H1 (cell line): ENCODE measurements at regions not wholly inside any gene's neighbourhood (a gene's known extent, or its start where the extent isn't known, plus 50 kb on each side); places are given as distances from the start of the nearest gene placed in this dataset.

Source experiments
- CTCF ChIA-PET: fragments of 300-600 bp; sonication (Branson Sonifier 250); formaldehyde crosslinking; loops from one replicate; lab custom pipeline; 2021; ENCODE audit not compliant: partially characterized antibody; lab: Charles Lee
- POLR2A ChIA-PET: fragments of 300-600 bp; sonication (Branson Sonifier 250); formaldehyde crosslinking; loops from one replicate; lab custom pipeline; 2021; ENCODE audit warnings: inconsistent platforms; ENCODE audit not compliant: partially characterized antibody; lab: Charles Lee
- DNase-seq, 2 experiments: peaks; one replicate each; pipeline versions ENCODE4 v3.0.0 to v3.0.0-alpha.2; 2010 to 2022; ENCODE audit warnings: low spot score in 2 of 2, low read depth in 1 of 2, mixed read lengths in 1 of 2
- FAIRE-seq: peaks from 2 replicates; lab custom pipeline; 2011; peaks lifted over from hg19 to GRCh38; lab: Jason Lieb, UNC
- H2AFZ ChIP-seq: 2 replicates; pipeline ENCODE4 v1.8.1; 2012; ENCODE audit warnings: low read length, inconsistent platforms
- H2AK5ac ChIP-seq: 2 replicates; pipeline ENCODE4 v1.6.1; 2013; ENCODE audit warnings: low read depth, low read length
- H2BK120ac ChIP-seq: replicated peaks from 2 replicates; pipeline ENCODE3; 2013; ENCODE audit warnings: low read depth, low read length, inconsistent platforms
- H2BK12ac ChIP-seq: 2 replicates; pipeline ENCODE4 v1.6.1; 2013; ENCODE audit warnings: low read depth, low read length
- H2BK15ac ChIP-seq: 2 replicates; pipeline ENCODE4 v1.6.1; 2013; ENCODE audit warnings: low read length
- H2BK20ac ChIP-seq: 2 replicates; pipeline ENCODE4 v1.6.1; 2013; ENCODE audit warnings: low read length
- H2BK5ac ChIP-seq: 2 replicates; pipeline ENCODE4 v1.6.1; 2013; ENCODE audit warnings: low read depth, low read length
- H3K14ac ChIP-seq: 2 replicates; pipeline ENCODE4 v1.6.1; 2013; ENCODE audit warnings: inconsistent platforms; ENCODE audit not compliant: insufficient read length
- H3K18ac ChIP-seq: 2 replicates; pipeline ENCODE4 v1.6.1; 2013; ENCODE audit warnings: low read length; ENCODE audit errors: extremely low read depth
- H3K23ac ChIP-seq: 2 replicates; pipeline ENCODE4 v1.6.1; 2013; ENCODE audit warnings: inconsistent platforms; ENCODE audit not compliant: insufficient read length
- H3K23me2 ChIP-seq: 2 replicates; pipeline ENCODE4 v1.6.1; 2013; ENCODE audit warnings: low read depth, low read length
- H3K27ac ChIP-seq: 2 replicates; pipeline ENCODE4 v1.6.1; 2011; ENCODE audit warnings: low read depth, low read length, inconsistent platforms
- H3K27me3 ChIP-seq, 4 experiments: replicated peaks in 1 of 4; 1 replicate in 1 of 4; 2 replicates in 3 of 4; pipeline versions ENCODE4 v1.6.1 to v1.8.1; 2011 to 2013; ENCODE audit warnings: low read length in 3 of 4, mild to moderate bottlenecking in 3 of 4, inconsistent platforms in 2 of 4, mixed read lengths in 2 of 4, moderate library complexity in 1 of 4; ENCODE audit not compliant: control insufficient read depth in 3 of 4, insufficient read depth in 3 of 4; ENCODE audit errors: extremely low read depth in 1 of 4
- H3K36me3 ChIP-seq, 4 experiments: 2 replicates each; pipeline versions ENCODE4 v1.6.1 to v1.8.1; 2011 to 2013; ENCODE audit warnings: mild to moderate bottlenecking in 4 of 4, low read length in 3 of 4, moderate library complexity in 2 of 4, control low read depth in 1 of 4, inconsistent platforms in 1 of 4; ENCODE audit not compliant: insufficient read depth in 4 of 4, control insufficient read depth in 2 of 4
- H3K4ac ChIP-seq: replicated peaks from 2 replicates; pipeline ENCODE3; 2013; ENCODE audit warnings: low read length, low read depth, mixed read lengths, inconsistent platforms; ENCODE audit not compliant: insufficient read length
- H3K4me1 ChIP-seq, 4 experiments: replicated peaks in 1 of 4; 1 replicate in 1 of 4; 2 replicates in 3 of 4; pipeline versions ENCODE4 v1.6.1 to v1.8.1; 2011 to 2013; ENCODE audit warnings: low read length in 3 of 4, inconsistent platforms in 2 of 4, mixed read lengths in 1 of 4; ENCODE audit not compliant: insufficient read depth in 4 of 4, control insufficient read depth in 3 of 4
- H3K4me2 ChIP-seq, 2 experiments: 2 replicates each; pipeline versions ENCODE4 v1.6.1 to v1.8.1; 2011 to 2013; ENCODE audit warnings: low read depth in 2 of 2, low read length in 2 of 2, control low read depth in 1 of 2, inconsistent platforms in 1 of 2, mild to moderate bottlenecking in 1 of 2; ENCODE audit not compliant: insufficient read depth in 1 of 2
- H3K4me3 ChIP-seq, 4 experiments: fragments of 200-600, 300-600 bp in 1 of 4; sonication (generic), shearing (Covaris generic), sonication (Bioruptor Twin) in 1 of 4; 2 replicates each; pipeline versions ENCODE4 v1.5.1 to v1.8.1; 2011 to 2016; ENCODE audit warnings: low read length in 4 of 4, low read depth in 3 of 4, control low read depth in 2 of 4, inconsistent platforms in 2 of 4, mild to moderate bottlenecking in 2 of 4, mixed read lengths in 1 of 4, moderate library complexity in 1 of 4; ENCODE audit not compliant: insufficient read depth in 2 of 4; ENCODE audit errors: extremely low read depth in 1 of 4
- H3K56ac ChIP-seq: replicated peaks from 2 replicates; pipeline ENCODE3; 2013; ENCODE audit warnings: low read depth, mild to moderate bottlenecking, mixed read lengths, low read length, inconsistent platforms; ENCODE audit not compliant: insufficient read length
- H3K79me1 ChIP-seq: 2 replicates; pipeline ENCODE4 v1.6.1; 2013; ENCODE audit warnings: low read depth, low read length, control low read depth
- H3K79me2 ChIP-seq, 2 experiments: 2 replicates each; pipeline versions ENCODE4 v1.6.1 to v1.8.1; 2012 to 2013; ENCODE audit warnings: low read length in 2 of 2, mild to moderate bottlenecking in 2 of 2, inconsistent platforms in 1 of 2; ENCODE audit not compliant: insufficient read depth in 2 of 2, control insufficient read depth in 1 of 2
- H3K9ac ChIP-seq, 4 experiments: replicated peaks in 1 of 4; 1 replicate in 1 of 4; 2 replicates in 3 of 4; pipeline versions ENCODE4 v1.6.1 to v1.8.1; 2011 to 2013; ENCODE audit warnings: low read depth in 3 of 4, low read length in 3 of 4, control low read depth in 2 of 4, mild to moderate bottlenecking in 2 of 4, moderate library complexity in 2 of 4, inconsistent platforms in 1 of 4; ENCODE audit errors: extremely low read depth in 1 of 4
- H3K9me3 ChIP-seq, 2 experiments: 2 replicates each; pipeline versions ENCODE4 v1.6.1 to v1.8.1; 2012 to 2013; ENCODE audit warnings: mild to moderate bottlenecking in 2 of 2, moderate library complexity in 2 of 2, control low read depth in 1 of 2, inconsistent platforms in 1 of 2, low read depth in 1 of 2, low read length in 1 of 2, mixed read lengths in 1 of 2; ENCODE audit not compliant: insufficient read depth in 2 of 2
- H4K20me1 ChIP-seq, 2 experiments: replicated peaks in 1 of 2; 2 replicates each; pipeline versions ENCODE3 to v1.8.1; 2011 to 2013; ENCODE audit warnings: inconsistent platforms in 2 of 2, low read length in 2 of 2, mild to moderate bottlenecking in 1 of 2; ENCODE audit not compliant: insufficient read depth in 2 of 2, control insufficient read depth in 1 of 2
- H4K5ac ChIP-seq: 2 replicates; pipeline ENCODE4 v1.6.1; 2013; ENCODE audit warnings: low read length, low read depth, mixed read lengths, inconsistent platforms; ENCODE audit not compliant: insufficient read length
- H4K8ac ChIP-seq: 2 replicates; pipeline ENCODE4 v1.8.0; 2013; ENCODE audit warnings: mild to moderate bottlenecking, moderate library complexity, low read length, inconsistent platforms; ENCODE audit not compliant: insufficient read depth; ENCODE audit errors: extremely low read depth
- H4K91ac ChIP-seq: replicated peaks from 2 replicates; pipeline ENCODE3; 2013; ENCODE audit warnings: low read length, mixed read lengths, inconsistent platforms; ENCODE audit not compliant: insufficient read length
- CHD1 ChIP-seq: IDR thresholded peaks from 2 replicates; pipeline ENCODE4 v1.6.1; 2012; ENCODE audit warnings: low read depth, low read length, improper control_type of control experiment
- CREB1 ChIP-seq: IDR thresholded peaks from 2 replicates; pipeline ENCODE4 v1.6.1; 2012; ENCODE audit warnings: inconsistent platforms
- CTBP2 ChIP-seq: IDR thresholded peaks from 2 replicates; pipeline ENCODE4 v1.7.0; 2011; ENCODE audit warnings: borderline replicate concordance, mild to moderate bottlenecking, moderate library complexity, mixed read lengths, low read length; ENCODE audit not compliant: insufficient read depth, insufficient read length
- GABPA ChIP-seq: IDR thresholded peaks from 2 replicates; pipeline ENCODE4 v1.6.1; 2011; ENCODE audit warnings: mild to moderate bottlenecking, low read length, moderate library complexity, borderline replicate concordance; ENCODE audit not compliant: insufficient read depth
- HDAC6 ChIP-seq: IDR thresholded peaks from one replicate; pipeline ENCODE4 v1.7.1; 2012; ENCODE audit warnings: low read depth, mild to moderate bottlenecking, inconsistent platforms, low read length, moderate library complexity
- KDM4A ChIP-seq: IDR thresholded peaks from one replicate; pipeline ENCODE4 v1.7.1; 2012; ENCODE audit warnings: low read depth, mild to moderate bottlenecking, moderate library complexity, low read length, inconsistent platforms; ENCODE audit not compliant: severe bottlenecking
- POLR2A ChIP-seq, 2 experiments: IDR thresholded peaks; 1 replicate in 1 of 2; 2 replicates in 1 of 2; pipeline ENCODE4 v1.6.1; 2011; ENCODE audit warnings: low read depth in 2 of 2, low read length in 2 of 2, mild to moderate bottlenecking in 2 of 2; ENCODE audit errors: control extremely low read depth in 1 of 2
- POLR2AphosphoS5 ChIP-seq: IDR thresholded peaks from 2 replicates; pipeline ENCODE4 v1.6.1; 2011; ENCODE audit warnings: low read depth, low read length
- WGBS, 2 experiments: shearing (Covaris generic) in 1 of 2; methylation state at CpG; one replicate each; pipeline versions ENCODE4 v1.1.6 to v1.1.7; 2013 to 2015; ENCODE audit warnings: low lambda C conversion rate in 2 of 2, mixed read lengths in 2 of 2, inconsistent platforms in 1 of 2, low coverage in 1 of 2, missing lambda C conversion rate in 1 of 2; ENCODE audit not compliant: insufficient replicate concordance in 2 of 2, insufficient coverage in 1 of 2, insufficient read length in 1 of 2; ENCODE audit errors: extremely low coverage in 1 of 2, missing lambda C conversion rate in 1 of 2; 5-methylcytosine and 5-hydroxymethylcytosine counted together
- TF ChIP-seq, protein P1 (sequence below): IDR thresholded peaks from 2 replicates; pipeline ENCODE4 v1.6.1; 2012; ENCODE audit warnings: low read length, inconsistent platforms

DNA sequence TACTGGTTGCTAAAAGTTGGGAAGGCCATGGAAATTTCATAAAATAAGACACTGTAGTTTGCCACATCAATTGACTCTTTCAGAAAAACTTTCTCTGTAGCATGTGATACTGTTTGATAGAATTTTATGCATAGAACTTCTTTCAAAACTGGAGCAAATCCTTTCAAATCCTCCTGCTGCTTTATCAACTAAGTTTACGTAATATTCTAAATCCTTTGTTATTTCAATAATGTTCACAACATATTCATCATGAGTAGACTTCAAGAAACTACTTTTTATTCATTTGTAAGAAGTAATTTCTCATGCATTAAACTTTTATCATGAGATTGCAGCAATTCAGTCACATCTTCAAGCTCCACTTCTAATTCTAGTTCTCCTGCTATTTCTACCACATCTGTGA lies 199.3 kb downstream of the PCDH18 start:
- no peak overlapping the region for H3K4me3 ChIP-seq
- no peaks in the 10 kb centered on the region for H3K79me1 ChIP-seq
- TF ChIP-seq CTBP2: no peak
- no peak for TF ChIP-seq KDM4A
- TF ChIP-seq, protein P1, sequence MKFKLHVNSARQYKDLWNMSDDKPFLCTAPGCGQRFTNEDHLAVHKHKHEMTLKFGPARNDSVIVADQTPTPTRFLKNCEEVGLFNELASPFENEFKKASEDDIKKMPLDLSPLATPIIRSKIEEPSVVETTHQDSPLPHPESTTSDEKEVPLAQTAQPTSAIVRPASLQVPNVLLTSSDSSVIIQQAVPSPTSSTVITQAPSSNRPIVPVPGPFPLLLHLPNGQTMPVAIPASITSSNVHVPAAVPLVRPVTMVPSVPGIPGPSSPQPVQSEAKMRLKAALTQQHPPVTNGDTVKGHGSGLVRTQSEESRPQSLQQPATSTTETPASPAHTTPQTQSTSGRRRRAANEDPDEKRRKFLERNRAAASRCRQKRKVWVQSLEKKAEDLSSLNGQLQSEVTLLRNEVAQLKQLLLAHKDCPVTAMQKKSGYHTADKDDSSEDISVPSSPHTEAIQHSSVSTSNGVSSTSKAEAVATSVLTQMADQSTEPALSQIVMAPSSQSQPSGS: no peak
- TF ChIP-seq CHD1: no peak
- no peak for TF ChIP-seq CREB1
- TF ChIP-seq POLR2AphosphoS5: no peak
- TF ChIP-seq GABPA: no peak
- no peak for TF ChIP-seq HDAC6
- no peak for TF ChIP-seq POLR2A (IDR thresholded peaks at IDR 0.05; ENCODE audit: control extremely low read depth in 1 of 2, low read depth in 2 of 2, low read length in 2 of 2)
- TF ChIP-seq, all 59 proteins: peak for 0
- H3K27me3 ChIP-seq: no peaks in the 10 kb centered on the region
- no peak overlapping the region for H2BK5ac ChIP-seq
- no peak overlapping the region for H2BK12ac ChIP-seq
- H2AFZ ChIP-seq: no peak overlapping the region
- no peak overlapping the region for H3K14ac ChIP-seq
- H3K4ac ChIP-seq: no peak overlapping the region
- FAIRE-seq (no peak), DNase-seq (no peak)
- no peak overlapping the region for H3K27ac ChIP-seq
- 96% methylated on average over 1 of the region's 1 CpG; no CpG with 5 or more reads in 1 of the 2 experiments for WGBS, 2 experiments
- no peak overlapping the region for H3K4me2 ChIP-seq
- POLR2A ChIA-PET: no interaction called here
- no peak overlapping the region for H4K5ac ChIP-seq
- no peak overlapping the region for H3K56ac ChIP-seq
- no peak overlapping the region for H2BK20ac ChIP-seq
- 0 out of 4 replicates have a peak, but pooled peaks cover 0 to 5% of the 10 kb centered on the region in 2 experiments for H3K9me3 ChIP-seq
- no peak overlapping the region for H2BK120ac ChIP-seq
- H3K79me2 ChIP-seq: no peaks in the 10 kb centered on the region
- no peak overlapping the region for H3K9ac ChIP-seq
- no peaks in the 10 kb centered on the region for H3K4me1 ChIP-seq
- no peak overlapping the region for H3K23ac ChIP-seq
- H4K20me1 ChIP-seq: no peaks in the 10 kb centered on the region
- H4K8ac ChIP-seq: no peak overlapping the region
- no peak overlapping the region for H2BK15ac ChIP-seq
- H3K36me3 ChIP-seq: no peaks in the 10 kb centered on the region
- no peak overlapping the region for H3K18ac ChIP-seq
- H3K23me2 ChIP-seq: no peaks in the 10 kb centered on the region
- H4K91ac ChIP-seq: no peak overlapping the region
- H2AK5ac ChIP-seq: no peak overlapping the region
- CTCF ChIA-PET: no interaction called here
